IMR-90 (cell line): ENCODE measurements at regions not wholly inside any gene's neighbourhood (a gene's known extent, or its start where the extent isn't known, plus 50 kb on each side); places are given as distances from the start of the nearest gene placed in this dataset.

Experiments used
- ATAC-seq: fragments of 200-7000 bp; cut with Tn5 transposase; 2 replicates; pipeline ENCODE4 v1.9.1; 2020; ENCODE audit warnings: low read depth, mild to moderate bottlenecking, moderate library complexity
- BruUV-seq: library from RNA; stranded (reverse); fragments of 400-500 nt; replicated peaks from 2 replicates; lab custom pipeline; 2021; lab: Mats Ljungman, UMichigan
- CTCF ChIA-PET: fragments of 300-600 bp; formaldehyde crosslinking; extraction: SDS; loops from one replicate; lab custom pipeline; 2021; ENCODE audit warnings: antibody characterized with exemption; lab: Yijun Ruan, JAX
- POLR2A ChIA-PET: fragments of 300-600 bp; sonication (Branson Sonifier 250); formaldehyde crosslinking; loops from one replicate; lab custom pipeline; 2022; ENCODE audit warnings: antibody characterized with exemption; ENCODE audit not compliant: unreplicated experiment; lab: Charles Lee
- DNase-seq: peaks from one replicate; pipeline ENCODE4 v3.0.0; 2013
- H2AFZ ChIP-seq: replicated peaks from 2 replicates; pipeline ENCODE3; 2013; ENCODE audit warnings: low read length, mild to moderate bottlenecking; ENCODE audit not compliant: poor library complexity
- H2AK5ac ChIP-seq: 2 replicates; pipeline ENCODE4 v1.6.1; 2013; ENCODE audit warnings: low read depth, low read length, inconsistent platforms
- H2AK9ac ChIP-seq: replicated peaks from 2 replicates; pipeline ENCODE3; 2013; ENCODE audit warnings: mild to moderate bottlenecking, low read depth, low read length, moderate library complexity; ENCODE audit not compliant: poor library complexity
- H2BK120ac ChIP-seq: 2 replicates; pipeline ENCODE4 v1.6.1; 2013; ENCODE audit warnings: low read depth, low read length, inconsistent platforms
- H2BK15ac ChIP-seq: 3 replicates; pipeline ENCODE4 v1.6.1; 2013; ENCODE audit warnings: low read depth, low read length, inconsistent platforms
- H2BK20ac ChIP-seq: 2 replicates; pipeline ENCODE4 v1.6.1; 2013; ENCODE audit warnings: low read depth, mild to moderate bottlenecking, inconsistent platforms, low read length, moderate library complexity
- H2BK5ac ChIP-seq: 2 replicates; pipeline ENCODE4 v1.6.1; 2013; ENCODE audit warnings: mild to moderate bottlenecking, low read depth, low read length, inconsistent platforms; ENCODE audit not compliant: poor library complexity, severe bottlenecking
- H3K14ac ChIP-seq: replicated peaks from 2 replicates; pipeline ENCODE4 v1.6.1; 2013; ENCODE audit warnings: low read depth, low read length, inconsistent platforms
- H3K18ac ChIP-seq: 2 replicates; pipeline ENCODE4 v1.6.1; 2013; ENCODE audit warnings: low read depth, low read length, control low read depth
- H3K23ac ChIP-seq: 2 replicates; pipeline ENCODE4 v1.6.1; 2013; ENCODE audit warnings: low read depth, low read length, inconsistent platforms
- H3K27ac ChIP-seq: 2 replicates; pipeline ENCODE4 v1.5.1; 2013; ENCODE audit warnings: mild to moderate bottlenecking, control low read depth, low read length; ENCODE audit not compliant: insufficient read depth
- H3K27me3 ChIP-seq: 2 replicates; pipeline ENCODE4 v1.6.1; 2013; ENCODE audit warnings: low read length; ENCODE audit not compliant: control insufficient read depth, insufficient read depth
- H3K36me3 ChIP-seq: 2 replicates; pipeline ENCODE4 v1.6.1; 2013; ENCODE audit warnings: low read length, mixed read lengths; ENCODE audit not compliant: control insufficient read depth, insufficient read depth
- H3K4ac ChIP-seq: 2 replicates; pipeline ENCODE4 v1.6.1; 2013; ENCODE audit warnings: low read depth, low read length, inconsistent platforms
- H3K4me1 ChIP-seq: 2 replicates; pipeline ENCODE4 v1.6.1; 2013; ENCODE audit warnings: low read length, mixed read lengths; ENCODE audit not compliant: control insufficient read depth, insufficient read depth
- H3K4me2 ChIP-seq: 2 replicates; pipeline ENCODE4 v1.6.1; 2013; ENCODE audit warnings: low read depth, mild to moderate bottlenecking, control low read depth, low read length, moderate library complexity
- H3K4me3 ChIP-seq: 2 replicates; pipeline ENCODE4 v1.5.1; 2013; ENCODE audit warnings: low read depth, mild to moderate bottlenecking, control low read depth, low read length, moderate library complexity; ENCODE audit not compliant: insufficient read depth
- H3K56ac ChIP-seq: 2 replicates; pipeline ENCODE4 v1.6.1; 2013; ENCODE audit warnings: low read length, inconsistent platforms; ENCODE audit not compliant: insufficient read depth; ENCODE audit errors: extremely low read depth
- H3K79me1 ChIP-seq, 2 experiments: 2 replicates each; pipeline ENCODE4 v1.6.1; 2013; ENCODE audit warnings: low read length in 2 of 2, inconsistent platforms in 1 of 2, low read depth in 1 of 2
- H3K9ac ChIP-seq: 2 replicates; pipeline ENCODE4 v1.6.1; 2013; ENCODE audit warnings: low read depth, low read length, control low read depth
- H3K9me1 ChIP-seq: 2 replicates; pipeline ENCODE4 v1.6.1; 2013; ENCODE audit warnings: low read length, inconsistent platforms; ENCODE audit not compliant: insufficient read depth
- H3K9me3 ChIP-seq: 2 replicates; pipeline ENCODE4 v1.6.1; 2013; ENCODE audit warnings: low read length; ENCODE audit not compliant: control insufficient read depth, insufficient read depth
- H4K20me1 ChIP-seq: 2 replicates; pipeline ENCODE4 v1.6.1; 2013; ENCODE audit warnings: low read length, inconsistent platforms; ENCODE audit not compliant: insufficient read depth
- H4K5ac ChIP-seq: 2 replicates; pipeline ENCODE4 v1.6.1; 2013; ENCODE audit warnings: mild to moderate bottlenecking, low read depth, low read length, control low read depth
- H4K8ac ChIP-seq, 2 experiments: 2 replicates each; pipeline ENCODE4 v1.6.1; 2013; ENCODE audit warnings: low read depth in 2 of 2, low read length in 2 of 2, control low read depth in 1 of 2, inconsistent platforms in 1 of 2
- H4K91ac ChIP-seq: 2 replicates; pipeline ENCODE4 v1.6.1; 2013; ENCODE audit warnings: low read depth, low read length, inconsistent platforms; ENCODE audit not compliant: insufficient read depth
- BHLHE40 ChIP-seq: fragments of 150-350 bp; IDR thresholded peaks from 2 replicates; pipeline ENCODE4 v1.6.1; 2016; ENCODE audit warnings: mild to moderate bottlenecking, low read depth, low read length
- NFE2L2 ChIP-seq: fragments of 150-350 bp; IDR thresholded peaks from 2 replicates; pipeline ENCODE4 v1.6.1; 2016; ENCODE audit warnings: low read depth, mild to moderate bottlenecking, low read length
- POLR2A ChIP-seq: IDR thresholded peaks from 2 replicates; pipeline ENCODE4 v1.6.1; 2012; ENCODE audit warnings: mild to moderate bottlenecking, low read depth, low read length
- RAD21 ChIP-seq: IDR thresholded peaks from 2 replicates; pipeline ENCODE4 v1.6.1; 2012; ENCODE audit warnings: low read length, improper control_type of control experiment
- RFX5 ChIP-seq: IDR thresholded peaks from 2 replicates; pipeline ENCODE4 v1.8.0; 2012; ENCODE audit warnings: low read depth, mild to moderate bottlenecking, low read length, moderate library complexity
- dilution Hi-C: fragments of 300-500 bp; cut with HindIII; formaldehyde crosslinking; loops from one replicate; pipeline ENCODE4 v1.14.3; 2018; ENCODE audit warnings: low sequenced_read_pairs; ENCODE audit not compliant: unreplicated experiment
- in situ Hi-C: fragments of 300-500 bp; cut with MboI; formaldehyde crosslinking; loops from 3 replicates; pipeline ENCODE4 v1.14.3; 2019; ENCODE audit warnings: low sequenced_read_pairs, inconsistent platforms, mixed read lengths
- intact Hi-C: fragments of 100-400 bp; cut with micrococcal nuclease; formaldehyde crosslinking; loops from 2 replicates; pipeline ENCODE4 v1.10.0; 2022
- TF ChIP-seq, protein P1 (sequence below): fragments of 150-350 bp; IDR thresholded peaks from 2 replicates; pipeline ENCODE4 v1.6.1; 2016; ENCODE audit warnings: low read depth, mild to moderate bottlenecking, low read length, moderate library complexity, borderline replicate concordance
- TF ChIP-seq, protein P2 (sequence below): fragments of 150-350 bp; IDR thresholded peaks from 2 replicates; pipeline ENCODE4 v1.6.1; 2017; ENCODE audit warnings: mild to moderate bottlenecking, antibody characterized with exemption, low read length, low read depth

DNA sequence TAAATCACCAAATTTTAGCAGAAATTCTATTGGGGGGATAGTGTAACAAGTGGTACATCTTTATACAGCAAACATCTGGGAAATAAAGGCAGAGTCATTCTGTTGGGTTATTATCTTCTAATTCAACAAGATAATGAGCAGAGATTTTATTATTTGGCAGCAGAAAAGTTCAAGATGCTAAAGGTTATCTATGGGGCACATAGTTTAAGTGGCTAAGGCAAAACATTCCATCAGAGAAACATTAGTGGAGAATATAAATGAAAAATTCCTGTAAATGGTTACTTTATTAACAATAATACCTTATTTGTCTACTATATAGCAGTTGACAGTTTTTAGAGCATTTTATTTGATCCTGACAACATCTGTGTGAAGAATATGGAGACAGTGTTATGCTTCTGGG lies 815.7 kb downstream of the NCAM2 start:
- Histone ChIP-seq H3K4me3 (no peak overlapping the region), H3K23ac (no peak overlapping the region), H3K4ac (no peak overlapping the region), H3K56ac (no peak overlapping the region), H3K79me1 (no peaks in the 10 kb centered on the region), H3K36me3 (no peaks in the 10 kb centered on the region), H2BK20ac (no peak overlapping the region), H3K9me1 (no peaks in the 10 kb centered on the region), H4K20me1 (no peaks in the 10 kb centered on the region), H3K9me3 (no peaks in the 10 kb centered on the region), H3K14ac (no peak overlapping the region), H2AFZ (no peak overlapping the region), H3K27me3 (no peaks in the 10 kb centered on the region), H3K27ac (no peak overlapping the region), H2BK15ac (no peak overlapping the region), H4K8ac (no peak overlapping the region), H4K5ac (no peak overlapping the region), H3K18ac (no peak overlapping the region), H3K9ac (no peak overlapping the region), H3K4me2 (no peak overlapping the region), H4K91ac (no peak overlapping the region), H2BK5ac (no peak overlapping the region), H3K4me1 (no peaks in the 10 kb centered on the region), H2AK5ac (no peak overlapping the region), H2BK120ac (no peak overlapping the region), H2AK9ac (no peak overlapping the region)
- in situ Hi-C loops: no loop called here
- ChIA-PET POLR2A (no interaction called here), CTCF (no interaction called here)
- ATAC-seq (no peak), DNase-seq (no peak)
- BruUV-seq: no TSS peak
- TF ChIP-seq, protein P1, sequence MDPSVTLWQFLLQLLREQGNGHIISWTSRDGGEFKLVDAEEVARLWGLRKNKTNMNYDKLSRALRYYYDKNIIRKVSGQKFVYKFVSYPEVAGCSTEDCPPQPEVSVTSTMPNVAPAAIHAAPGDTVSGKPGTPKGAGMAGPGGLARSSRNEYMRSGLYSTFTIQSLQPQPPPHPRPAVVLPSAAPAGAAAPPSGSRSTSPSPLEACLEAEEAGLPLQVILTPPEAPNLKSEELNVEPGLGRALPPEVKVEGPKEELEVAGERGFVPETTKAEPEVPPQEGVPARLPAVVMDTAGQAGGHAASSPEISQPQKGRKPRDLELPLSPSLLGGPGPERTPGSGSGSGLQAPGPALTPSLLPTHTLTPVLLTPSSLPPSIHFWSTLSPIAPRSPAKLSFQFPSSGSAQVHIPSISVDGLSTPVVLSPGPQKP: no peak
- no peak for TF ChIP-seq NFE2L2
- no peak for TF ChIP-seq POLR2A
- no peak for TF ChIP-seq RFX5
- no peak for TF ChIP-seq RAD21
- TF ChIP-seq, protein P2, sequence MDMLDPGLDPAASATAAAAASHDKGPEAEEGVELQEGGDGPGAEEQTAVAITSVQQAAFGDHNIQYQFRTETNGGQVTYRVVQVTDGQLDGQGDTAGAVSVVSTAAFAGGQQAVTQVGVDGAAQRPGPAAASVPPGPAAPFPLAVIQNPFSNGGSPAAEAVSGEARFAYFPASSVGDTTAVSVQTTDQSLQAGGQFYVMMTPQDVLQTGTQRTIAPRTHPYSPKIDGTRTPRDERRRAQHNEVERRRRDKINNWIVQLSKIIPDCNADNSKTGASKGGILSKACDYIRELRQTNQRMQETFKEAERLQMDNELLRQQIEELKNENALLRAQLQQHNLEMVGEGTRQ: no peak
- no peak for TF ChIP-seq BHLHE40
- intact Hi-C loops: no loop called here
- dilution Hi-C loops: no loop called here
